A549 (cell line): ENCODE measurements at regions not wholly inside any gene's neighbourhood (a gene's known extent, or its start where the extent isn't known, plus 50 kb on each side); places are given as distances from the start of the nearest gene placed in this dataset.
A peak's percentile ranks its signal among the peaks of the same experiment; 100 is the strongest.

Experiments used
- ATAC-seq, 2 experiments: fragments of 200-7000 bp in 1 of 2; fragments of >200 bp in 1 of 2; cut with Nextera tagmentation in 1 of 2; cut with Tn5 transposase in 1 of 2; 3 replicates each; pipeline versions ENCODE4 v1.8.0 to v1.9.1; 2018 to 2020; ENCODE audit warnings: mild to moderate bottlenecking in 1 of 2, moderate library complexity in 1 of 2
- CTCF ChIA-PET: fragments of 300-600 bp; sonication (Branson Sonifier 250); formaldehyde crosslinking; extraction: SDS; loops from one replicate; lab custom pipeline; 2021; ENCODE audit warnings: antibody characterized with exemption, inconsistent platforms; lab: Yijun Ruan, JAX
- POLR2A ChIA-PET: fragments of 350-600 bp; formaldehyde crosslinking; extraction: SDS; loops from one replicate; lab custom pipeline; 2021; ENCODE audit warnings: antibody characterized with exemption, inconsistent platforms; lab: Yijun Ruan, JAX
- DNase-seq, 2 experiments: peaks; one replicate each; pipeline versions ENCODE4 v3.0.0 to v3.0.0-alpha.2; 2011 to 2016; ENCODE audit warnings: low read depth in 1 of 2, low spot score in 1 of 2
- FAIRE-seq: peaks from 2 replicates; lab custom pipeline; 2011; peaks lifted over from hg19 to GRCh38; lab: Jason Lieb, UNC
- H3K27ac ChIP-seq, 2 experiments: fragments of >200 bp; sonication (Bioruptor Twin); formaldehyde crosslinking; 3 replicates each; pipeline ENCODE4 v1.5.1; 2016 to 2017
- H3K4me1 ChIP-seq: fragments of >200 bp; sonication (Bioruptor Twin); formaldehyde crosslinking; 3 replicates; pipeline ENCODE4 v1.6.1; 2016
- H3K4me2 ChIP-seq: fragments of >200 bp; sonication (Bioruptor Twin); formaldehyde crosslinking; 3 replicates; pipeline ENCODE4 v1.6.1; 2016
- H3K4me3 ChIP-seq: fragments of >200 bp; sonication (Bioruptor Twin); formaldehyde crosslinking; 3 replicates; pipeline ENCODE4 v1.5.1; 2016
- H3K9me3 ChIP-seq: fragments of >200 bp; sonication (Bioruptor Twin); formaldehyde crosslinking; 3 replicates; pipeline ENCODE4 v1.6.1; 2016
- CEBPB ChIP-seq, 2 experiments: fragments of >200 bp in 1 of 2; sonication (Bioruptor Twin) in 1 of 2; formaldehyde crosslinking in 1 of 2; IDR thresholded peaks; 2 replicates each; pipeline ENCODE4 v1.6.1; 2012 to 2016
- CHD2 ChIP-seq: fragments of 150-350 bp; IDR thresholded peaks from 2 replicates; pipeline ENCODE4 v1.6.1; 2014; ENCODE audit warnings: low read length; ENCODE audit not compliant: partially characterized antibody
- CTCF ChIP-seq: fragments of >200 bp; sonication (Bioruptor Twin); formaldehyde crosslinking; IDR thresholded peaks from 3 replicates; pipeline ENCODE4 v1.5.1; 2016
- EHF ChIP-seq: fragments of 250-450 bp; sonication (Bioruptor Pico); IDR thresholded peaks from 2 replicates; pipeline ENCODE4 v1.5.0; 2020; ENCODE audit warnings: mild to moderate bottlenecking
- EHMT2 ChIP-seq: fragments of 200-600 bp; sonication (generic); IDR thresholded peaks from 2 replicates; pipeline ENCODE4 v1.6.1; 2016; ENCODE audit warnings: antibody characterized with exemption, low read depth, mild to moderate bottlenecking, moderate library complexity
- ELK1 ChIP-seq: fragments of 150-350 bp; IDR thresholded peaks from 2 replicates; pipeline ENCODE4 v1.6.1; 2014; ENCODE audit warnings: low read depth, mild to moderate bottlenecking, low read length
- FOXS1 ChIP-seq: fragments of 250-450 bp; sonication (Bioruptor Pico); IDR thresholded peaks from 2 replicates; pipeline ENCODE4 v1.5.0; 2020; ENCODE audit warnings: mild to moderate bottlenecking, moderate library complexity
- HMGXB4 ChIP-seq: fragments of 250-450 bp; sonication (Bioruptor Pico); IDR thresholded peaks from 2 replicates; pipeline ENCODE4 v1.5.0; 2021; ENCODE audit warnings: mild to moderate bottlenecking, moderate library complexity, borderline replicate concordance
- HOXB13 ChIP-seq: fragments of 250-450 bp; sonication (Bioruptor Pico); IDR thresholded peaks from 2 replicates; pipeline ENCODE4 v1.5.0; 2020; ENCODE audit warnings: low read depth, mild to moderate bottlenecking, moderate library complexity
- HOXB5 ChIP-seq: fragments of 250-450 bp; sonication (Bioruptor Pico); IDR thresholded peaks from 2 replicates; pipeline ENCODE4 v1.5.0; 2020; ENCODE audit warnings: mild to moderate bottlenecking, moderate library complexity
- KDM1A ChIP-seq: fragments of 200-600 bp; sonication (generic); IDR thresholded peaks from 2 replicates; pipeline ENCODE4 v1.6.1; 2016; ENCODE audit warnings: low read depth, mild to moderate bottlenecking
- KDM5A ChIP-seq: fragments of 200-600 bp; sonication (generic); IDR thresholded peaks from 2 replicates; pipeline ENCODE4 v1.6.1; 2016; ENCODE audit warnings: antibody characterized with exemption, mild to moderate bottlenecking
- MAFK ChIP-seq: fragments of 450-650 bp; IDR thresholded peaks from 2 replicates; pipeline ENCODE4 v1.6.1; 2014; ENCODE audit not compliant: partially characterized antibody
- MAX ChIP-seq: IDR thresholded peaks from 2 replicates; pipeline ENCODE4 v1.6.1; 2012
- MAZ ChIP-seq: fragments of 150-350 bp; IDR thresholded peaks from 2 replicates; pipeline ENCODE4 v1.6.1; 2014; ENCODE audit warnings: antibody characterized with exemption, low read depth, low read length, borderline replicate concordance
- NFE2L2 ChIP-seq: fragments of 150-350 bp; conservative IDR thresholded peaks from 2 replicates; pipeline ENCODE4 v1.6.1; 2014; ENCODE audit warnings: low read length
- NPAS2 ChIP-seq: fragments of 250-450 bp; sonication (Bioruptor Pico); IDR thresholded peaks from 2 replicates; pipeline ENCODE4 v1.8.0; 2022; ENCODE audit warnings: mild to moderate bottlenecking, moderate library complexity, borderline replicate concordance
- NR3C1 ChIP-seq: fragments of >200 bp; sonication (Bioruptor Twin); formaldehyde crosslinking; IDR thresholded peaks from 3 replicates; pipeline ENCODE4 v1.6.1; 2017
- PHF8 ChIP-seq: fragments of 200-600 bp; sonication (generic); IDR thresholded peaks from 2 replicates; pipeline ENCODE4 v1.6.1; 2016; ENCODE audit warnings: low read depth, mild to moderate bottlenecking, antibody characterized with exemption, moderate library complexity, borderline replicate concordance
- RAD21 ChIP-seq, 2 experiments: fragments of >200 bp in 1 of 2; sonication (Bioruptor Twin) in 1 of 2; formaldehyde crosslinking in 1 of 2; IDR thresholded peaks in 1 of 2; conservative IDR thresholded peaks in 1 of 2; 2 replicates in 1 of 2; 3 replicates in 1 of 2; pipeline ENCODE4 v1.6.1; 2012 to 2018; ENCODE audit warnings: inconsistent platforms in 1 of 2
- RARB ChIP-seq: fragments of 250-450 bp; sonication (Bioruptor Pico); IDR thresholded peaks from 2 replicates; pipeline ENCODE4 v1.8.0; 2021; ENCODE audit warnings: mild to moderate bottlenecking, moderate library complexity
- RNF2 ChIP-seq: fragments of 200-600 bp; sonication (generic); IDR thresholded peaks from 2 replicates; pipeline ENCODE4 v1.6.1; 2016; ENCODE audit warnings: low read depth, mild to moderate bottlenecking, antibody characterized with exemption, moderate library complexity, borderline replicate concordance
- SMC3 ChIP-seq: fragments of >200 bp; sonication (Bioruptor Twin); formaldehyde crosslinking; IDR thresholded peaks from 3 replicates; pipeline ENCODE4 v1.6.1; 2018; ENCODE audit warnings: inconsistent platforms
- ZC3H11A ChIP-seq: fragments of 450-650 bp; IDR thresholded peaks from 2 replicates; pipeline ENCODE4 v1.6.1; 2014; ENCODE audit warnings: antibody characterized with exemption, mild to moderate bottlenecking
- ZNF302 ChIP-seq: fragments of 250-450 bp; sonication (Bioruptor Pico); IDR thresholded peaks from 2 replicates; pipeline ENCODE4 v1.9.0; 2021; ENCODE audit warnings: inconsistent platforms, mild to moderate bottlenecking, moderate library complexity
- WGBS: methylation state at CpG from one replicate; pipeline ENCODE4 v1.1.6; 2017; ENCODE audit errors: missing lambda C conversion rate; 5-methylcytosine and 5-hydroxymethylcytosine counted together

GRCh38 chr3:27914199-27914598 lies 192.1 kb upstream of the EOMES start:
- CTCF ChIA-PET, result interaction anchor here (0.8 kb wide), 1 partner anchor 12 kb away, joined by 4 read pairs; no protein-coding TSS in a partner anchor
- POLR2A ChIA-PET, result no interaction called here
- H3K4me1 ChIP-seq, result no peaks in the 10 kb centered on the region
- ATAC-seq (peak; percentile 62 to 65; a peak in 4 of 6 replicates), DNase-seq (peak in 1 of 2 experiments; percentile 18), FAIRE-seq (no peak)
- no peak for TF ChIP-seq EHF (CRISPR knock-in tag)
- no peak for TF ChIP-seq KDM5A
- 0 out of 3 replicates have a peak, but pooled peaks have one; percentile 18 for TF ChIP-seq SMC3
- 0 out of 3 replicates have a peak, but pooled peaks have one; percentile 5 for TF ChIP-seq CTCF
- TF ChIP-seq HOXB13 (CRISPR knock-in tag), result no peak
- TF ChIP-seq PHF8, result no peak
- peak in 1 of 2 experiments; percentile 20; a peak in 1 of 5 replicates for TF ChIP-seq RAD21 (conservative IDR thresholded peaks at IDR 0.05 in 1 of 2, IDR thresholded peaks at IDR 0.05 in 1 of 2)
- no peak overlapping the region for H3K4me2 ChIP-seq
- no peaks in the 10 kb centered on the region for H3K9me3 ChIP-seq
- H3K4me3 ChIP-seq, result no peak overlapping the region
- WGBS, result 36% methylated on average over 6 of the region's 6 CpGs
- no peak overlapping the region for H3K27ac ChIP-seq

GRCh38 chr3:27923349-27924068 lies 201.4 kb upstream of the EOMES start:
- CTCF ChIA-PET, result interaction anchor here (0.9 kb wide), 1 partner anchor 9 kb away, joined by 3 read pairs; no protein-coding TSS in a partner anchor
- H3K4me3 ChIP-seq, result no peak overlapping the region
- H3K27ac ChIP-seq, result no peak overlapping the region
- FAIRE-seq, result no peak
- H3K4me1 ChIP-seq, result no peaks in the 10 kb centered on the region
- POLR2A ChIA-PET, result no interaction called here
- no peak for ATAC-seq
- no peak overlapping the region for H3K4me2 ChIP-seq
- TF ChIP-seq ZC3H11A (no peak), HMGXB4 (CRISPR knock-in tag) (no peak), FOXS1 (CRISPR knock-in tag) (no peak), KDM1A (no peak), MAZ (no peak), NR3C1 (no peak), NFE2L2 (no peak), SMC3 (no peak), CEBPB (IDR thresholded peaks at IDR 0.05) (no peak), EHMT2 (no peak), CHD2 (no peak), RARB (CRISPR knock-in tag) (no peak)
- no peaks in the 10 kb centered on the region for H3K9me3 ChIP-seq
- no peak for DNase-seq
- WGBS, result 53% methylated on average over 2 of the region's 2 CpGs

- FAIRE-seq (no peak), DNase-seq (no peak), ATAC-seq (no peak)
- Histone ChIP-seq H3K9me3 (no peaks in the 10 kb centered on the region), H3K27ac (no peak overlapping the region), H3K4me3 (no peak overlapping the region), H3K4me2 (no peak overlapping the region), H3K4me1 (no peaks in the 10 kb centered on the region)
- ChIA-PET POLR2A (no interaction called here), CTCF (interaction anchor here (2.1 kb wide), 1 partner anchor 12 kb away, joined by 5 read pairs; no protein-coding TSS in a partner anchor)
- 15% methylated on average over 1 of the region's 1 CpG for WGBS
- TF ChIP-seq NPAS2 (CRISPR knock-in tag), result no peak
- no peak for TF ChIP-seq CHD2
- TF ChIP-seq RNF2, result no peak
- TF ChIP-seq EHMT2, result no peak
- no peak for TF ChIP-seq FOXS1 (CRISPR knock-in tag)
- no peak for TF ChIP-seq ELK1
- TF ChIP-seq HOXB5 (CRISPR knock-in tag), result no peak
- no peak for TF ChIP-seq MAFK
- no peak for TF ChIP-seq ZNF302
- TF ChIP-seq MAX, result no peak
- no peak for TF ChIP-seq NFE2L2
Observed at GRCh38 chr3:27927882-27928281, 205.8 kb upstream of the EOMES start.
